Lower leg skin (tissue), 4 donors: ENCODE measurements at regions not wholly inside any gene's neighbourhood (a gene's known extent, or its start where the extent isn't known, plus 50 kb on each side); places are given as distances from the start of the nearest gene placed in this dataset.

ENCODE experiments used
- DNase-seq, 2 donors: peaks; one replicate each; pipeline ENCODE4 v3.0.0-alpha.2; 2019; ENCODE audit warnings: low spot score in 2 of 2
- H3K4me3 ChIP-seq: fragments of 200-600 bp; sonication (generic); 2 replicates; pipeline ENCODE4 v1.5.1; 2017; ENCODE audit warnings: mild to moderate bottlenecking, low read depth; ENCODE audit not compliant: poor library complexity, severe bottlenecking
- CTCF ChIP-seq, 3 donors: fragments of 450-650 bp; IDR thresholded peaks; one replicate each; pipeline ENCODE4 v1.5.1; 2016; ENCODE audit warnings: antibody characterized with exemption in 3 of 3, mild to moderate bottlenecking in 3 of 3, moderate library complexity in 2 of 3
- POLR2A ChIP-seq, 2 donors: fragments of 450-650 bp; IDR thresholded peaks; one replicate each; pipeline ENCODE4 v1.6.1; 2016 to 2017; ENCODE audit warnings: antibody characterized with exemption in 2 of 2, mild to moderate bottlenecking in 1 of 2, moderate library complexity in 1 of 2
- WGBS, 2 donors: methylation state at CpG; one replicate each; pipeline ENCODE4 v1.1.5; 2018; 5-methylcytosine and 5-hydroxymethylcytosine counted together
- intact Hi-C: fragments of 100-400 bp; cut with DNase I; formaldehyde crosslinking; loops from one replicate; pipeline ENCODE4 v1.15.0; 2023; ENCODE audit warnings: low total_unique reads

- TF ChIP-seq CTCF (IDR thresholded peaks at IDR 0.05) (no peak), POLR2A (IDR thresholded peaks at IDR 0.05) (no peak)
- no peak for DNase-seq
- no peak overlapping the region for H3K4me3 ChIP-seq
- intact Hi-C loops: no loop called here
- 58 to 78% methylated on average over 5 of the region's 5 CpGs for WGBS, 2 donors
Observed at GRCh38 chrX:127128282-127128681, 308.8 kb downstream of the PRR32 start.

- WGBS, 2 donors: 80 to 92% methylated on average over 2 of the region's 2 CpGs
- TF ChIP-seq CTCF (IDR thresholded peaks at IDR 0.05) (no peak), POLR2A (IDR thresholded peaks at IDR 0.05) (no peak)
- no peak overlapping the region for H3K4me3 ChIP-seq
- no peak for DNase-seq
- intact Hi-C loops: no loop called here
Observed at GRCh38 chrX:127129510-127129909, 310.0 kb downstream of the PRR32 start.

GRCh38 chrX:127138218-127138617, 318.7 kb downstream of the PRR32 start:
- intact Hi-C loops: no loop called here
- no peak for DNase-seq
- WGBS, 2 donors: 36 to 59% methylated on average over 1 of the region's 1 CpG
- no peak for TF ChIP-seq POLR2A (IDR thresholded peaks at IDR 0.05)
- no peak for TF ChIP-seq CTCF (IDR thresholded peaks at IDR 0.05)
- H3K4me3 ChIP-seq: no peak overlapping the region

GRCh38 chrX:127177966-127178365, 358.4 kb downstream of the PRR32 start:
- no peak overlapping the region for H3K4me3 ChIP-seq
- WGBS, 2 donors: 76 to 79% methylated on average over 3 of the region's 3 CpGs
- DNase-seq: no peak
- TF ChIP-seq CTCF (IDR thresholded peaks at IDR 0.05) (no peak), POLR2A (IDR thresholded peaks at IDR 0.05) (no peak)
- intact Hi-C loops: no loop called here

GRCh38 chrX:127187095-127187494, 367.6 kb downstream of the PRR32 start:
- no peak for TF ChIP-seq POLR2A (IDR thresholded peaks at IDR 0.05)
- no peak for TF ChIP-seq CTCF (IDR thresholded peaks at IDR 0.05)
- 70 to 89% methylated on average over 3 of the region's 3 CpGs for WGBS, 2 donors
- intact Hi-C loops: no loop called here
- H3K4me3 ChIP-seq: no peak overlapping the region
- DNase-seq: no peak

- intact Hi-C loops: no loop called here
- no peak for TF ChIP-seq CTCF (IDR thresholded peaks at IDR 0.05)
- no peak for TF ChIP-seq POLR2A (IDR thresholded peaks at IDR 0.05)
- no peak overlapping the region for H3K4me3 ChIP-seq
- WGBS, 2 donors: 36 to 42% methylated on average over 3 of the region's 3 CpGs
- no peak for DNase-seq
Observed at GRCh38 chrX:127190381-127190780, 370.9 kb downstream of the PRR32 start.
